Stomach (tissue), 4 donors: ENCODE measurements at regions not wholly inside any gene's neighbourhood (a gene's known extent, or its start where the extent isn't known, plus 50 kb on each side); places are given as distances from the start of the nearest gene placed in this dataset.

Experiments used
- CTCF ChIP-seq, 7 experiments: fragments of 450-650 bp in 4 of 7; fragments of 200-600 bp in 3 of 7; sonication (generic) in 3 of 7; IDR thresholded peaks; one replicate each; pipeline ENCODE4 v1.5.1; 2016 to 2019; ENCODE audit warnings: antibody characterized with exemption in 7 of 7, control low read depth in 2 of 7, mild to moderate bottlenecking in 1 of 7
- POLR2A ChIP-seq, 4 donors: fragments of 450-650 bp; IDR thresholded peaks; one replicate each; pipeline ENCODE4 v1.6.1; 2016; ENCODE audit warnings: antibody characterized with exemption in 4 of 4, control low read depth in 2 of 4, mild to moderate bottlenecking in 1 of 4, moderate library complexity in 1 of 4

- no peak for TF ChIP-seq CTCF (IDR thresholded peaks at IDR 0.05)
- TF ChIP-seq POLR2A (IDR thresholded peaks at IDR 0.05): no peak
These were observed 528.4 kb upstream of the PROK2 start for GRCh38 chr3:72313308-72313707.
